D721Med (cell line): ENCODE measurements at regions not wholly inside any gene's neighbourhood (a gene's known extent, or its start where the extent isn't known, plus 50 kb on each side); places are given as distances from the start of the nearest gene placed in this dataset.

ENCODE experiments used
- DNase-seq: peaks from one replicate; pipeline ENCODE4 v3.0.0; 2011; ENCODE audit warnings: low spot score; ENCODE audit not compliant: insufficient read length
- FAIRE-seq: peaks from 2 replicates; lab custom pipeline; 2011; peaks lifted over from hg19 to GRCh38; lab: Jason Lieb, UNC
- TF ChIP-seq, protein P1 (sequence below): IDR thresholded peaks from 2 replicates; pipeline ENCODE4 v1.5.1; 2012; ENCODE audit warnings: mild to moderate bottlenecking, control low read depth; ENCODE audit not compliant: insufficient read depth; ENCODE audit errors: missing control alignments

DNA sequence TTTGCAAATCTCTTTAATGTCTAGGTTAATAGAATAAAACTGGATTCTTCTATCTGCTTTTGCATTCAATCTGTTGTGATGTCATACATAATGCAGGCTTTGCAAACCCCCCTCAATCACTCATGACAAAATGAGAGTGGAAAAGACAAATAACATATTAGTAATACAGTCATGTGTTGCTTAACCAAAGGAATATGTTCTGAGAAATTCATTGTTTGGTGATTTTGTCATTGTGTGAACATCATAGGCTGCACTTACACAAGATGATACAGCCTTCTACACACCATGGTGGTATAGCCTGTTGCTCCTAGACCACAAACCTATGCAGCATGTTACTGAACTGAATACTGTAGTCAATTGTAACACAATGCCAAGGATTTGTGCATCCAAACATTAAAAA lies 87.3 kb upstream of the SEC61G start:
- no peak for DNase-seq
- FAIRE-seq: no peak
- TF ChIP-seq, protein P1, sequence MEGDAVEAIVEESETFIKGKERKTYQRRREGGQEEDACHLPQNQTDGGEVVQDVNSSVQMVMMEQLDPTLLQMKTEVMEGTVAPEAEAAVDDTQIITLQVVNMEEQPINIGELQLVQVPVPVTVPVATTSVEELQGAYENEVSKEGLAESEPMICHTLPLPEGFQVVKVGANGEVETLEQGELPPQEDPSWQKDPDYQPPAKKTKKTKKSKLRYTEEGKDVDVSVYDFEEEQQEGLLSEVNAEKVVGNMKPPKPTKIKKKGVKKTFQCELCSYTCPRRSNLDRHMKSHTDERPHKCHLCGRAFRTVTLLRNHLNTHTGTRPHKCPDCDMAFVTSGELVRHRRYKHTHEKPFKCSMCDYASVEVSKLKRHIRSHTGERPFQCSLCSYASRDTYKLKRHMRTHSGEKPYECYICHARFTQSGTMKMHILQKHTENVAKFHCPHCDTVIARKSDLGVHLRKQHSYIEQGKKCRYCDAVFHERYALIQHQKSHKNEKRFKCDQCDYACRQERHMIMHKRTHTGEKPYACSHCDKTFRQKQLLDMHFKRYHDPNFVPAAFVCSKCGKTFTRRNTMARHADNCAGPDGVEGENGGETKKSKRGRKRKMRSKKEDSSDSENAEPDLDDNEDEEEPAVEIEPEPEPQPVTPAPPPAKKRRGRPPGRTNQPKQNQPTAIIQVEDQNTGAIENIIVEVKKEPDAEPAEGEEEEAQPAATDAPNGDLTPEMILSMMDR: no peak

DNA sequence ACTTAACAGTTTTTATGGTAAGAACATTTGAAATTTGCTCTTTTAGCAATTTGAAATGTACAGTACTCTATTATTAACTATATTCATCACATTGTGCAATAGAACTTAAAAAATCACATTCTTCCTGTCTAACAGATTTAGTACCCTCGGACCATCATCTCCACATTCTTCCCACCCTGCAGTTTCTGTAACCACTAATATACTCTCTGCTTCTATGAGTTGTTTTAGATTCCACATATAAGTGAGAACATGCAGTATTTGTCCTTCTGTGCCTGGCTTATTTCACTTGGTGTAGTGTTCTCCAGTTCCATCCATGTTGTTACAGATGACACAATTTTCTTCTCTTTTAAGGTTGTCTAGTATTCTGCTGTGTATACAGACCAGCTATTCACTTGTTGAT lies 88.9 kb upstream of the SEC61G start:
- no peak for DNase-seq
- no peak for FAIRE-seq
- TF ChIP-seq, protein P1: no peak

DNA sequence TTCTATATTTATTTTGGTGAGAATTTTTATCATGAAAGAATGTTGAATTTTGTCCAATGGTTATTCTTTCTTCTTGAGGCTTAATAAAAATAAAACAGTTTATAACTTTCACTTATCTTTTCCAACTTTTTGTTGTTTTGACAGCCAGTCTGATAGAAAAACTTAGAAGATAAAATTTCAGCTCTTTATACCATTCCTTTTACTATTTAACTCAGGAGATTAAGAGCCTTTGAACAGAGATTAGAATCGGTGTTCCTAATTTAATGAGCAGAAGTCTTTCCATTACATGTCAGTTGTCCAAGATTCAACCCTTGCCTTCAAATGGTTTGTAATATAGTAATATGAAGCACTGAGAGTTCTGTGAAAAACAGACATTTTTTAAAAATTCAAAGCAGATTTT lies 97.8 kb upstream of the SEC61G start:
- DNase-seq: no peak
- FAIRE-seq: no peak
- TF ChIP-seq, protein P1: no peak

DNA sequence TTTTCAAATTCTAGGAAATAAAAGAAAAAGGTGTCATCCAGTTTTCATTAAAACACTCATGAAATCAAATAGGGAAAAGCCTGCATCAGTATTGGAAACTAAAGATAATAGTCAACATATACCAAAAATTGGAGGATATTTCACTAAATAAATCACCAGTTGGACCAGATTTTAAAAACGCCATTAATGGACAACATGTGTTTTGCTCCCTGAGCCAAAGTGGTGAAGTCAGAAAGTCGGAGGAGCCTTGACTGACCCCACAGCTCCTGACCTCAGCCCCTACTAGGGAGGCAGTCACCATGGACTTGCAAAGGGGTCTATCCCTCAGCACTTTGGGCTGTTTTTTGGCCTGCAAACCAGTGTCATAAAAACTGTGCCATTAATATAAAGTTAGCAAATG lies 98.3 kb upstream of the SEC61G start:
- FAIRE-seq (no peak), DNase-seq (no peak)
- TF ChIP-seq, protein P1: no peak

DNA sequence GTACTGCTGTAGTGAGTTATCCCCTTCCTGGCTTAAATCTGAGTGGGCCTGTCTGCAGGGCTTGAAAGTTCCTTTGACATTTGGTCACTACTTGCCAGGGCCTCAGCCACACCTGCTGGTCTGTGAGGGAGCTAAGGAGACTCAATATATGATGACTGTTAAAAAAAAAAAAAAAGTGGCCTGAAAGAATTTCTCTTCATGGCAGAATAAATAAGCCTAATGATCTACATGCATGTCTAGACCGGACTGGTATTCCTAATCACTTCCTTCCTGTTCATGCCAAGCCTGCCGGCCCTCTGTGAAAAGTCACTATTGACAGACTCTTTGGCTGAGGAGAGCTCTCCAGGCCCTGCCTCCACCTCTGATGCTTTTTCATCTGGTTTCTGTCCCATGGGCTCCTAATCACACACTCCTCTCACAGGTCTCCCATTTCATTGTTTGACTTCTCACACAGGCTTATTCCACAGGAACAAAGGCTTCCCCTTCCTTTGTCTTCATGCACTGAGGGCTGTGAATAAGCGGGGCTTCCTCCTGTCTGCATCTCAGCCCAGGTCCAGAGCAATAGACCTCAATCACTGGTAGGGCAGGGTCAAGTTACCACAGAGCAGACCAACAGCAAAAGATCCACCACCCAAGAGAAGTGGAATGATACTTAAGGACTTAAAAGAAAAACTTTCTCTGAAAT lies 99.1 kb upstream of the SEC61G start:
- FAIRE-seq (no peak), DNase-seq (no peak)
- TF ChIP-seq, protein P1: no peak

DNA sequence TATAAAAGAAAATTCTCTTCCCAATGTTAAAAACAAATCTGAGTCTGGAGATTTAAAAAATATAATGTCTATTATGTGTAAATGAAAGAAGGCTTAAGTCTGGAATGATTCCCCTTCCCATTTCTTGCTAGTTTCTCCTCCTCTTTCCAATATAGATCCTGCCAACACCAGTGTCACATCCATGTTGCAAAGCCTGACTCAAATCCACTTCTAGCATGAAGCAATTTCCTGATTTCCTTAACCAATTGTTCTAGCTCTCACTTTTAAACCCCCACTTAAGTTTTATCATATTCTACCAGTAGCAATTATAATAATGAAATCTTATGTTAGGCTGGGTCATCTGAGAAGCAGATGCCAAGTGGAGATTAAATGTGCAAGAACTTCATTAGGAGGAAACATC lies 100.1 kb upstream of the SEC61G start:
- DNase-seq: no peak
- TF ChIP-seq, protein P1: no peak
- FAIRE-seq: no peak

DNA sequence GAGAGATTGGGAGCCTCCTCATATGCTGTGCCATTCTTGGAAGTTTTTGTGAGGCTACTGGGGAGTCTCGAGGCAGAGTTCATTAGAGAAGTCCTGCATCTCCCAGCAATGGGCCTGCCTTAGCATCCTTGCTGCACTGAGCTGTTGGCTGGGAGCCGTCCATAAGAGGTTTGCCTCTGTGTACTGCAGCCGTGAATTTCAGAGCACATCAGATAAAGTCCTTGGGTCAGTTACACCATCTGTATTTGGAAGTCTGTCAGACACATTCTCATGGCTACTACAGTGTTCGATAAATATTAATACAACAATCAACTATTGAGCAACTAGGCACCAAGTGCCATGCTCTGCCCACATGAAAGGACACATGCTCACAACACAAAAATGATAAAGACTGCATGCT lies 100.5 kb upstream of the SEC61G start:
- TF ChIP-seq, protein P1: no peak
- FAIRE-seq (no peak), DNase-seq (no peak)
